Colonic mucosa (tissue), 4 donors: ENCODE measurements at regions not wholly inside any gene's neighbourhood (a gene's known extent, or its start where the extent isn't known, plus 50 kb on each side); places are given as distances from the start of the nearest gene placed in this dataset.

Source experiments
- DNase-seq: peaks from one replicate; pipeline ENCODE4 v3.0.0-alpha.2; 2020
- H3K27ac ChIP-seq: fragments of 200-600 bp; one replicate; pipeline ENCODE4 v1.8.0; 2021
- H3K27me3 ChIP-seq: fragments of 200-600 bp; one replicate; pipeline ENCODE4 v1.8.0; 2021
- H3K36me3 ChIP-seq: fragments of 200-600 bp; one replicate; pipeline ENCODE4 v1.8.0; 2021
- H3K4me1 ChIP-seq: fragments of 200-600 bp; one replicate; pipeline ENCODE4 v1.8.0; 2021; ENCODE audit warnings: mild to moderate bottlenecking
- H3K4me3 ChIP-seq: fragments of 200-600 bp; one replicate; pipeline ENCODE4 v1.8.0; 2021
- H3K9ac ChIP-seq, 2 donors: one replicate each; pipeline ENCODE4 v1.7.0; 2013; ENCODE audit warnings: control low read depth in 2 of 2, low read depth in 2 of 2, low read length in 2 of 2
- H3K9me3 ChIP-seq: fragments of 200-600 bp; one replicate; pipeline ENCODE4 v1.8.0; 2021
- CTCF ChIP-seq: fragments of 200-600 bp; IDR thresholded peaks from one replicate; pipeline ENCODE4 v1.8.0; 2022; ENCODE audit warnings: antibody characterized with exemption, mild to moderate bottlenecking
- intact Hi-C: fragments of 100-400 bp; cut with DNase I; formaldehyde crosslinking; loops from one replicate; pipeline ENCODE4 v1.14.1; 2022
- donor health status: healthy.
- donor health status: DM: no; HTN: no; CAD: no.
- donor health status: DM: no; HTN: no; CAD: no.

- Histone ChIP-seq H3K4me3 (no peak overlapping the region), H3K9me3 (no peaks in the 10 kb centered on the region), H3K27me3 (no peaks in the 10 kb centered on the region), H3K4me1 (no peaks in the 10 kb centered on the region), H3K27ac (no peak overlapping the region), H3K9ac (no peak overlapping the region), H3K36me3 (no peaks in the 10 kb centered on the region)
- no peak for TF ChIP-seq CTCF
- no peak for DNase-seq
- intact Hi-C loops = no loop called here
Measured at GRCh38 chr6:41494212-41495110, 51.7 kb upstream of the FOXP4 start.
